ENCODE measurements at regions not wholly inside any gene's neighbourhood (a gene's known extent, or its start where the extent isn't known, plus 50 kb on each side); places are given as distances from the start of the nearest gene placed in this dataset.

DNA sequence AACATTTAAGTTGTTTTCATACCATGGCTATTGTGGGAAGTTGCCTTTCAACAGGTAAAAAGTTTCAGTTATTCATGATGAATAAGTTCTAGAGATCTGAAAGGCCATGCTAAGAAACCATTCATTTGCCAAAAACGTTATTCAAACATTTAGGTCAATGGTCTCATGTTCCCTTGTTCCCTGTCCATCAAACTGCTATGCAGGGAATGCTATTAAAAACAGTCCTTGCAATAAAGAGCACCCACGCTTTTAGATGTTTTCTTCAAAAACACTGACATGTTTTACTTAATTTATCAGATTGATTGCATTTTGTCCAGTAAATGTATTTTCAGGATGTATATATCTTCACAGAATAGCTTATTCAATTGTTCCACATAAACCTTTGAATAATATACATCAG lies 573.2 kb upstream of the PCDH20 start:
- TF ChIP-seq, protein P1, sequence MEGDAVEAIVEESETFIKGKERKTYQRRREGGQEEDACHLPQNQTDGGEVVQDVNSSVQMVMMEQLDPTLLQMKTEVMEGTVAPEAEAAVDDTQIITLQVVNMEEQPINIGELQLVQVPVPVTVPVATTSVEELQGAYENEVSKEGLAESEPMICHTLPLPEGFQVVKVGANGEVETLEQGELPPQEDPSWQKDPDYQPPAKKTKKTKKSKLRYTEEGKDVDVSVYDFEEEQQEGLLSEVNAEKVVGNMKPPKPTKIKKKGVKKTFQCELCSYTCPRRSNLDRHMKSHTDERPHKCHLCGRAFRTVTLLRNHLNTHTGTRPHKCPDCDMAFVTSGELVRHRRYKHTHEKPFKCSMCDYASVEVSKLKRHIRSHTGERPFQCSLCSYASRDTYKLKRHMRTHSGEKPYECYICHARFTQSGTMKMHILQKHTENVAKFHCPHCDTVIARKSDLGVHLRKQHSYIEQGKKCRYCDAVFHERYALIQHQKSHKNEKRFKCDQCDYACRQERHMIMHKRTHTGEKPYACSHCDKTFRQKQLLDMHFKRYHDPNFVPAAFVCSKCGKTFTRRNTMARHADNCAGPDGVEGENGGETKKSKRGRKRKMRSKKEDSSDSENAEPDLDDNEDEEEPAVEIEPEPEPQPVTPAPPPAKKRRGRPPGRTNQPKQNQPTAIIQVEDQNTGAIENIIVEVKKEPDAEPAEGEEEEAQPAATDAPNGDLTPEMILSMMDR (IDR thresholded peaks at IDR 0.05; ENCODE audit: insufficient read depth, low read depth, low read length, missing control alignments), result no peak
- no peak overlapping the region for H3K4me3 ChIP-seq (ENCODE audit: low read length)
- DNase-seq (ENCODE audit: low read depth), result no peak

DNA sequence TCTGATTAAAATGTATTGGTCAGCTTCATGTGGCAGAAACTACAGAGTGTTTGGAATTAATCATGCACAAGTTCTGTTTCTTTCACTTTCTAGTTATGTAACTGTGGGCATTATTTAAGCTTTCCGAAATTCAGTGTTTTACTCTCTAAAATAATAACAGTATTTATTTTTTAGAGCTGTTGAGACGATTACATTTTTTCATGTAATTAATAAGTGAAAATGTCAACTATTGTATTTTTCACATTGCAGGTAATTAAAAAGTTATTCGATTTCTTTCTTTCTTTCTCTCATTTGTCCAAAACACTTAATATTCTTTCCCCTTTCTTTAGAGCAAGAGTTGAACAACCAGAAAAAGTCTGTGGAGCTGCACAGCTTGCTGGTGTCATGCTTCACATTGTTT lies 559.4 kb upstream of the PCDH20 start:
- H3K4me3 ChIP-seq (ENCODE audit: low read length), result no peak overlapping the region
- TF ChIP-seq, protein P1 (IDR thresholded peaks at IDR 0.05; ENCODE audit: insufficient read depth, low read depth, low read length, missing control alignments), result no peak
- DNase-seq (ENCODE audit: low read depth), result no peak

DNA sequence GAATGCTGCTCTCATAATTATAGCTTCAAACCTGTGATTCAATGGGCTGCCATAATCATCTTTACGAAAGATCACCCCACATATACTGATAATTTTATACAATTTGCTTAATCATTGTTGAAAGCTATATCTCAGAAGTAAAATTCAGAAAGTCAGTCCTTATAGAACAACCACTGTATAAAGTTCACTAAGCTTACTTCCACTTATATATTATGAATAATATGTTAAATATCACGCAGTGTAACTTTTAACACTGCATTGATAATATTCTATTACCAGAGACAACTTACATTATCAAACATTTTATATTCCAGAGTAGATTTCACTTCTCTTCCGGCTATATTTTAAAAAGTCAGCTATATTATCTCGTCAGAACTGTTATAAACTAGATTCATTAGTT lies 550.1 kb upstream of the PCDH20 start:
- H3K4me3 ChIP-seq (ENCODE audit: low read length), result no peak overlapping the region
- TF ChIP-seq, protein P1 (IDR thresholded peaks at IDR 0.05; ENCODE audit: insufficient read depth, low read depth, low read length, missing control alignments), result no peak
- DNase-seq (ENCODE audit: low read depth), result no peak

DNA sequence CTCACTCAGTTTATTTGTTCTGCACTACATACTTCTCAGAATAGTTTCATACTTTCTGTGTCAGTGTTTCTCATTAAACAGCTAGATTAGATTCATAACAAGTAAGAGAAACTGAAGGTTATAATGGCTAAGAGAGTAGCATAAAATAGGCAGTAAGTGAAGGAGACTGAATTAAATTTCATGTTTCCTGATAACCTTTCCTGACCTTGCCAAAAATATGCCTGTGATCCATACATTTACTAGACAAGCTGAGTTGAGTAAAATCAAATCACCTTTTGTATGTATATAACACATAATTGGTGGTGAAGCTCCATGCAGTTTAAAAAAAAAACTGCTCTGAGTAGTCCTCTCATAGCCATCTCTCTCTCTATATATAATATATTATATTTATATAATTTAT lies 545.3 kb upstream of the PCDH20 start:
- TF ChIP-seq, protein P1 (IDR thresholded peaks at IDR 0.05; ENCODE audit: insufficient read depth, low read depth, low read length, missing control alignments), result no peak
- H3K4me3 ChIP-seq (ENCODE audit: low read length), result no peak overlapping the region
- DNase-seq (ENCODE audit: low read depth), result no peak

DNA sequence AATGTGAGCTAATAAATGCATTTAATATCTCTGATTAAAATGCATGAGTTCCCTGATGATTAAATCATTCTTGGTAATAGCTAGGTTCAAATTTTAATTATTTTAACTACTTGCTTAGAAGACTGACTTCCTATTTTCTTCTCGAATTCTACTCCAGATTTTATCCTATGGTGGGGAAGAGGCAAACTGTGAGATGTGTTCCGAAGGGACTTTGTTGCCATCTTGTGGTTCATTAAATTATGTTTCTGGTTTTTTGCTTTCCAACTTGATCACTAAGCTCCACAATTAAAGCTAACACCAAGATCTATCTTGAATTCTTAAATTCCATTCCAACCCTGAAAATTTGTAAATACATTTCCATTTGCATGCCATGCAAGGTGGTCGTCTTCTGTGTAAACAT lies 538.4 kb upstream of the PCDH20 start:
- DNase-seq (ENCODE audit: low read depth), result peak; percentile 41
- TF ChIP-seq, protein P1 (IDR thresholded peaks at IDR 0.05; ENCODE audit: insufficient read depth, low read depth, low read length, missing control alignments), result peak; percentile 48

DNA sequence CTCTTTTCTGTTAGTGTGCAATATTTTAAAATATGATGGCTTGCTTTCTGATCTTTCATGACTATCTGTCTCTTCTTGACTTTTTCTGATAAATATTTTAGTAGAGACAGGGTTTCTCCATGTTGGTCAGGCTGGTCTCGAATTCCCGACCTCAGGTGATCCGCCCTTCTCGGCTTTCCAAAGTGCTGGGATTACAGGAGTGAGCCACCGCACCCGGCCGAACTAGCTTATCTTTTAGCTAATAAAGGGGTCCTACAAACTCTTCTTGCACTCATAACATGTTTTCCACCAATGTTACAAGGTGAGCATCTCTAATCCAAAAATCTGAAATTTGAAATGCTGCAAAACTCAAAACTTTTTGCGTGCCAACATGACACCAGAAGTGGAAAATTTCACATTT lies 535.2 kb upstream of the PCDH20 start:
- TF ChIP-seq, protein P1 (IDR thresholded peaks at IDR 0.05; ENCODE audit: insufficient read depth, low read depth, low read length, missing control alignments), result no peak

More for the DNA sequence above, 538.4 kb upstream of the PCDH20 start:
- H3K4me3 ChIP-seq (ENCODE audit: low read length), result no peak overlapping the region

DNA sequence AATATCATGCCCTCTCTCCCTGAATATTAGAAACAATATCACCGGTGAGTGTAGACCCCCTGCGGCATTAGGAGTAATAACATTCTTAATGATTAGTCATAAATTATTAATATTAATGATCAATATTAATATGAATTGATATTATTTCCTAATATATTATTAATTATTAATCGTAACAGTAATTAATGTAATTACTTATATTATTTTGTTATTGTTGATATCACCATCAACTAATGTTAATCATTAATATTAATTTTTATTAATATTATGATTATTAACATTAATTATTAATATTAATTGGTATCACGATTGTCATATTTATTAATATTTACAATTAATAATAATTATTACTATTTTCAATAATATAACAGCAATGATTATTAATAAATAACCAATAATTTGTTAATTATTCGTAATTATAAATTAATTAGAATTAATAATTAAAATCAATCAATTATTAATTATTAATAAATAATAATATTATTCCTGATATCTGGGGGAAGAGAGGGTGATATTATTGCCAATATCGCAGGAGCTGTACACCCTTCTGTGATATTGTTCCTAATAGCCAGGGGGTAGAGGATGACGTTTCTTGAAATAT lies 528.8 kb upstream of the PCDH20 start:
- DNase-seq (ENCODE audit: low read depth), result no peak
- H3K4me3 ChIP-seq (ENCODE audit: low read length), result no peak overlapping the region
- TF ChIP-seq, protein P1 (IDR thresholded peaks at IDR 0.05; ENCODE audit: insufficient read depth, low read depth, low read length, missing control alignments), result no peak

More for the DNA sequence above, 535.2 kb upstream of the PCDH20 start:
- DNase-seq (ENCODE audit: low read depth), result no peak
- no peak overlapping the region for H3K4me3 ChIP-seq (ENCODE audit: low read length)

Measured in epithelial cell of esophagus (primary cell).